ENCODE measurements at regions not wholly inside any gene's neighbourhood (a gene's known extent, or its start where the extent isn't known, plus 50 kb on each side); places are given as distances from the start of the nearest gene placed in this dataset.

- H3K4me3 ChIP-seq (ENCODE audit: low read depth, low read length), result no peak overlapping the region
- no peak for TF ChIP-seq CTCF (IDR thresholded peaks at IDR 0.05; ENCODE audit: low read depth, low read length)
- in situ Hi-C loops (cut with HindIII; ENCODE audit: low sequenced_read_pairs), result no loop called here
- DNase-seq (ENCODE audit: low read depth, low spot score), result no peak
Observed at GRCh38 chr4:157713342-157713741, 459.5 kb downstream of the GASK1B start.

- DNase-seq (ENCODE audit: low read depth, low spot score), result no peak
- TF ChIP-seq CTCF (IDR thresholded peaks at IDR 0.05; ENCODE audit: low read depth, low read length), result no peak
- H3K4me3 ChIP-seq (ENCODE audit: low read depth, low read length), result no peak overlapping the region
- in situ Hi-C loops (cut with HindIII; ENCODE audit: low sequenced_read_pairs), result no loop called here
Observed at GRCh38 chr4:157706155-157706554, 466.7 kb downstream of the GASK1B start.

GRCh38 chr4:157702831-157703230 lies 470.0 kb downstream of the GASK1B start:
- H3K4me3 ChIP-seq (ENCODE audit: low read depth, low read length), result no peak overlapping the region
- DNase-seq (ENCODE audit: low read depth, low spot score), result no peak
- in situ Hi-C loops (cut with HindIII; ENCODE audit: low sequenced_read_pairs), result no loop called here
- TF ChIP-seq CTCF (IDR thresholded peaks at IDR 0.05; ENCODE audit: low read depth, low read length), result no peak

- in situ Hi-C loops (cut with HindIII; ENCODE audit: low sequenced_read_pairs), result no loop called here
- H3K4me3 ChIP-seq (ENCODE audit: low read depth, low read length), result no peak overlapping the region
- TF ChIP-seq CTCF (IDR thresholded peaks at IDR 0.05; ENCODE audit: low read depth, low read length), result no peak
- no peak for DNase-seq (ENCODE audit: low read depth, low spot score)
Observed at GRCh38 chr4:157701695-157701994, 471.2 kb downstream of the GASK1B start.

GRCh38 chr4:157700898-157701694 lies 471.7 kb downstream of the GASK1B start:
- in situ Hi-C loops (cut with HindIII; ENCODE audit: low sequenced_read_pairs), result no loop called here
- TF ChIP-seq CTCF (IDR thresholded peaks at IDR 0.05; ENCODE audit: low read depth, low read length), result no peak
- H3K4me3 ChIP-seq (ENCODE audit: low read depth, low read length), result no peak overlapping the region
- DNase-seq (ENCODE audit: low read depth, low spot score), result peak; percentile 12

- TF ChIP-seq CTCF (IDR thresholded peaks at IDR 0.05; ENCODE audit: low read depth, low read length), result no peak
- DNase-seq (ENCODE audit: low read depth, low spot score), result no peak
- in situ Hi-C loops (cut with HindIII; ENCODE audit: low sequenced_read_pairs), result no loop called here
- no peak overlapping the region for H3K4me3 ChIP-seq (ENCODE audit: low read depth, low read length)
Observed at GRCh38 chr4:157689476-157689875, 468.9 kb downstream of the GRIA2 start.

All from astrocyte of the spinal cord (primary cell).